Ascending aorta (tissue), 2 donors: ENCODE measurements at regions not wholly inside any gene's neighbourhood (a gene's known extent, or its start where the extent isn't known, plus 50 kb on each side); places are given as distances from the start of the nearest gene placed in this dataset.

Experiments
- DNase-seq, 2 donors: peaks; one replicate each; pipeline ENCODE4 v3.0.0-alpha.2; 2019; ENCODE audit warnings: low spot score in 2 of 2
- H3K27ac ChIP-seq, 2 donors: fragments of 200-600 bp; sonication (generic); one replicate each; pipeline ENCODE4 v1.5.1; 2016 to 2017; ENCODE audit warnings: mild to moderate bottlenecking in 1 of 2
- H3K27me3 ChIP-seq: fragments of 200-600 bp; sonication (generic); one replicate; pipeline ENCODE4 v1.5.1; 2017
- H3K36me3 ChIP-seq, 2 donors: fragments of 200-600 bp; sonication (generic); one replicate each; pipeline ENCODE4 v1.5.1; 2016
- H3K4me1 ChIP-seq, 2 donors: fragments of 200-600 bp; sonication (generic); one replicate each; pipeline ENCODE4 v1.5.1; 2016 to 2017; ENCODE audit warnings: mild to moderate bottlenecking in 1 of 2
- H3K4me3 ChIP-seq, 2 donors: fragments of 200-600 bp; sonication (generic); one replicate each; pipeline ENCODE4 v1.5.1; 2016 to 2017; ENCODE audit warnings: mild to moderate bottlenecking in 1 of 2
- H3K9me3 ChIP-seq, 2 donors: fragments of 200-600 bp; sonication (generic); one replicate each; pipeline ENCODE4 v1.5.1; 2016
- intact Hi-C: fragments of 100-400 bp; cut with DNase I; formaldehyde crosslinking; loops from one replicate; pipeline ENCODE4 v1.15.1; 2023
- TF ChIP-seq, protein P1 (sequence below), 3 experiments: fragments of 200-600 bp in 2 of 3; fragments of 450-650 bp in 1 of 3; sonication (generic) in 2 of 3; IDR thresholded peaks; one replicate each; pipeline ENCODE4 v1.5.1; 2016 to 2019; ENCODE audit warnings: antibody characterized with exemption in 3 of 3, mild to moderate bottlenecking in 1 of 3, moderate library complexity in 1 of 3

DNA sequence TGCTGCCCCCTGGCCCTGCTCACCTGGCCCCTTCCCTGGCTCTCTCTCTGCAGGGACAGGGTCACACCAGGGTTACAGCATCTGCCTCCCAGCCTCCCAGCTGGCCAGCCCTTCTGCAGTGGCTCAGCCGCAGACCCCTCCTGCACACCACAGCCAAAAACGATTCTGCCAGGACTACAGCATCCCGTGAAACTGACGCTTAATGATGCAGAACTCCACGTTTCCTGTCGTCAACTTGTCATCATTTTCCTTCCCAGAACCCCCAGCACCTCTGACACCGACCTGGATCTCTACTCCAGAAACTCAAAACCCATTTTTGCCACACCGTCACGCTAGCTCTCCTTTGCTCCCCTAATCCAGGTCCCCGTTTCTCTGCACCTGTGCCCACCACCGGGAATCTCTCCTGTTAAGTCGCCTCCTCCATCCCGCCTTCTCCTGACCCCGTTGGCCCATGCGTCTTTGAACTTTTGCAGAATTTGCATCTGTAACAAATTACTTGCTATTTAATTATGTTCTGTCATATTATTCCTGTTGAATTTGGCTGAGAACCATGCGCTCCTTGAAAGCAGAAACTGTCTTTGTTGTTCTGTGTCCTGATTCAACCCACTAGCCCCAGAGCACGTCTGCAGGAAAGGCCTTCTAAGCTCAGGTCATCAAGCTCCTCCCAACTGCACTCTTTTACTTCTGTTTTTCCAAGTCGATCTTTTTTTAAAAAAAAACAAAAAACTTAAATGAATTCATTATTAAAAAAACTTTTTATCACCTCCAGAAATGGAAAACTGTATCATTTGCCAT, 173.2 kb upstream of the COPS8 start:
- no peak overlapping the region for H3K4me3 ChIP-seq
- H3K9me3 ChIP-seq: no peaks in the 10 kb centered on the region
- H3K27me3 ChIP-seq: no peaks in the 10 kb centered on the region
- TF ChIP-seq, protein P1, sequence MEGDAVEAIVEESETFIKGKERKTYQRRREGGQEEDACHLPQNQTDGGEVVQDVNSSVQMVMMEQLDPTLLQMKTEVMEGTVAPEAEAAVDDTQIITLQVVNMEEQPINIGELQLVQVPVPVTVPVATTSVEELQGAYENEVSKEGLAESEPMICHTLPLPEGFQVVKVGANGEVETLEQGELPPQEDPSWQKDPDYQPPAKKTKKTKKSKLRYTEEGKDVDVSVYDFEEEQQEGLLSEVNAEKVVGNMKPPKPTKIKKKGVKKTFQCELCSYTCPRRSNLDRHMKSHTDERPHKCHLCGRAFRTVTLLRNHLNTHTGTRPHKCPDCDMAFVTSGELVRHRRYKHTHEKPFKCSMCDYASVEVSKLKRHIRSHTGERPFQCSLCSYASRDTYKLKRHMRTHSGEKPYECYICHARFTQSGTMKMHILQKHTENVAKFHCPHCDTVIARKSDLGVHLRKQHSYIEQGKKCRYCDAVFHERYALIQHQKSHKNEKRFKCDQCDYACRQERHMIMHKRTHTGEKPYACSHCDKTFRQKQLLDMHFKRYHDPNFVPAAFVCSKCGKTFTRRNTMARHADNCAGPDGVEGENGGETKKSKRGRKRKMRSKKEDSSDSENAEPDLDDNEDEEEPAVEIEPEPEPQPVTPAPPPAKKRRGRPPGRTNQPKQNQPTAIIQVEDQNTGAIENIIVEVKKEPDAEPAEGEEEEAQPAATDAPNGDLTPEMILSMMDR (IDR thresholded peaks at IDR 0.05): no peak
- no peak for DNase-seq
- no peaks in the 10 kb centered on the region for H3K4me1 ChIP-seq
- no peaks in the 10 kb centered on the region for H3K36me3 ChIP-seq
- no peak overlapping the region for H3K27ac ChIP-seq
- intact Hi-C loops: no loop called here

DNA sequence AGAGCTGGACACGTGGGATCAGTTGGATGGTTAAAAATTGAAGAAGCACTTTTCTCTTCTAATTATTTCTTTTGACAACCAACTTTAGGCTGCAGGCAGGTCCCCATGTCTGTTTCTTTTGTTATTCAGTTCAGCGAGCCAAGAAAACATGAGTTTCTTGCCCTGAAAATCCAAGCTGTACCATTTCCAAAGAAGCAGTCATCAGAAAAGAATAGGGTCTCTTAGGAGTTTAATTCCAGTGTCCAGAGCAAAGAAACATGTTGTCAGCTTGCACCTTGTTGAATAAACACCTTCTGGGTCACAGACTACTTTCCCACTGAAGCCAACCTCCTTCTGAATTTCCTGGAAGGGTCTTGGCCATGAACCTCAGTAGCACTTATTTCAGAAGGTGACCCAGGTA, 170.5 kb upstream of the COPS8 start:
- intact Hi-C loops: no loop called here
- H3K36me3 ChIP-seq: no peaks in the 10 kb centered on the region
- DNase-seq: no peak

DNA sequence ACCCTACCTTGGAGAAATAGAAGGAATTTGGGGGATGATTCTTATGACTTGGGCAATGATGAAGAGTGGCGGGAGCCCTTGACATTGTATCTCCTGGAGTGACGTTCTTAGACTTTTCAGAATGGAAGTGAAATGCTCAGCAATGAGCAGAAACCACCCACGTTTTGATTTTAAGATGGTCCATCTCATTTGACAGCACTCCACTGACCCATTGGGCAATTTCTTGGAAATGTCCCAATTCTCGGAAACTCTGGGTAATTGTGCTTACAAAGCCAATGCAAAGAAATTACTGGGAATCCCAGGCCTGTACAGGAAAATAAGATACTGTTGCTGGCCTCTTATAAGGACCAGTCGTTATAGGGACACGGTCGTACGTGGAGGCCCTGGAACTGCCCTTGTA, 170.0 kb upstream of the COPS8 start:
- Histone ChIP-seq H3K4me1 (no peaks in the 10 kb centered on the region), H3K36me3 (no peaks in the 10 kb centered on the region), H3K4me3 (no peak overlapping the region), H3K9me3 (no peaks in the 10 kb centered on the region), H3K27ac (no peak overlapping the region), H3K27me3 (no peaks in the 10 kb centered on the region)
- DNase-seq: no peak
- TF ChIP-seq, protein P1 (IDR thresholded peaks at IDR 0.05): no peak
- intact Hi-C loops: no loop called here

More for the DNA sequence above, 170.5 kb upstream of the COPS8 start:
- Histone ChIP-seq H3K27ac (no peak overlapping the region), H3K4me1 (no peaks in the 10 kb centered on the region), H3K27me3 (no peaks in the 10 kb centered on the region), H3K4me3 (no peak overlapping the region), H3K9me3 (no peaks in the 10 kb centered on the region)
- TF ChIP-seq, protein P1 (IDR thresholded peaks at IDR 0.05): no peak

DNA sequence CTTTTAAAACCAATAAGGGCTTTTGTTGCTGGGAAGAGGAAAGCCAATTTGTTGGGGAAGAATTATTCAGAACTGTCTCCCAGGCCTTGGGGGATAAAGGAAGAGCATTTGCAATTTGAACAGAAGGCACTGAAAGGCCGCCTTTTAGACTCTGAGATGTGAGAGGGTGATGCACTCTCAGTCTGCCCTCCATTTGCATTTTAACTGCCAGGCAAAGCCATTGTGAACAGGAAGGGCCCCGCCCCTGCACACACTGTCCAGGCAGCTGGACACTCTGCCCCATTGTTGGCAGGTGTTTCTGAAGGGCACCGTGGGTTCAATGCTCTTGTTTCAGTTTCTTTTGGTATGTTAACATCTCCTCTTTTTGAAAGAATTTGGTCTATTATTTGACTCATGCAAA, 169.5 kb upstream of the COPS8 start:
- Histone ChIP-seq H3K36me3 (no peaks in the 10 kb centered on the region), H3K9me3 (no peaks in the 10 kb centered on the region), H3K4me3 (no peak overlapping the region), H3K4me1 (no peaks in the 10 kb centered on the region), H3K27ac (no peak overlapping the region), H3K27me3 (no peaks in the 10 kb centered on the region)
- TF ChIP-seq, protein P1 (IDR thresholded peaks at IDR 0.05): no peak
- no peak for DNase-seq
- intact Hi-C loops: no loop called here

DNA sequence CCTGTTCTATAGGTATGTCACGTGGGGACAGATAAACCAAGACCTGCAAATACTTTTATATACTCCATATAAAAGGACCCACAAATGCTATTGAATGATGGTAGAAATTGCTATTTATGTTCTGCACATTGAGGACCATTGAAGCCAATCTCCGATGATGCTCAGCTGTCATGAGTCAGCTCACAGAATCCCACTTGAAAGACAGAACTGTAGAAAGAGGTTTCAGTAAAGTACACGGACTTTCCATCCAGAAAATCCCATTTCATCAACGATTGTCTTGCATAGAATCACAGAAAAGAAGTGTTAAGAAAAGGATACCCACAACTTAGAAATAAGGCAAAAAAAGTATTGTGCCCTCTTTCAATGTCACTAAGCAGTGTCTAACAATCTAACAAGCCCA, 169.0 kb upstream of the COPS8 start:
- Histone ChIP-seq H3K9me3 (no peaks in the 10 kb centered on the region), H3K4me1 (no peaks in the 10 kb centered on the region), H3K27ac (no peak overlapping the region), H3K27me3 (no peaks in the 10 kb centered on the region), H3K4me3 (no peak overlapping the region), H3K36me3 (no peaks in the 10 kb centered on the region)
- intact Hi-C loops: no loop called here
- TF ChIP-seq, protein P1 (IDR thresholded peaks at IDR 0.05): no peak
- DNase-seq: no peak
